Stimulated activated naive CD4-positive, alpha-beta T cell treated with Interleukin-2 at 50 U/mL for 16 hours (primary cell): ENCODE measurements at regions not wholly inside any gene's neighbourhood (a gene's known extent, or its start where the extent isn't known, plus 50 kb on each side); places are given as distances from the start of the nearest gene placed in this dataset.
A peak's percentile ranks its signal among the peaks of the same experiment; 100 is the strongest.

ENCODE experiments used
- DNase-seq: peaks from one replicate; lab custom pipeline; 2025; lab: John Stamatoyannopoulos, UW

GRCh38 chr3:111311709-111312235, 230.2 kb upstream of the CD96 start:
- DNase-seq = no peak

GRCh38 chr3:111314181-111314873, 227.7 kb upstream of the CD96 start:
- DNase-seq = no peak

- DNase-seq = no peak
Observed at GRCh38 chr3:111314898-111315297, 227.1 kb upstream of the CD96 start.

- no peak for DNase-seq
Observed at GRCh38 chr3:111315930-111316587, 225.9 kb upstream of the CD96 start.

GRCh38 chr3:111318289-111318688, 223.7 kb upstream of the CD96 start:
- no peak for DNase-seq

GRCh38 chr3:111319598-111319997, 222.4 kb upstream of the CD96 start:
- no peak for DNase-seq

- no peak for DNase-seq
Observed at GRCh38 chr3:111321786-111322185, 220.2 kb upstream of the CD96 start.

GRCh38 chr3:111323019-111323418, 219.0 kb upstream of the CD96 start:
- no peak for DNase-seq

GRCh38 chr3:111324151-111324550, 217.8 kb upstream of the CD96 start:
- no peak for DNase-seq

- DNase-seq = no peak
Observed at GRCh38 chr3:111324645-111325044, 217.4 kb upstream of the CD96 start.

- DNase-seq = no peak
Observed at GRCh38 chr3:111325160-111325718, 216.8 kb upstream of the CD96 start.

- DNase-seq = peak; percentile 5
Observed at GRCh38 chr3:111326144-111326995, 215.6 kb upstream of the CD96 start.

- no peak for DNase-seq
Observed at GRCh38 chr3:111331306-111331705, 210.7 kb upstream of the CD96 start.

- no peak for DNase-seq
Observed at GRCh38 chr3:111331912-111332311, 210.1 kb upstream of the CD96 start.

- no peak for DNase-seq
Observed at GRCh38 chr3:111332488-111333080, 209.4 kb upstream of the CD96 start.

- no peak for DNase-seq
Observed at GRCh38 chr3:111333642-111334041, 208.4 kb upstream of the CD96 start.

GRCh38 chr3:111335512-111336303, 206.3 kb upstream of the CD96 start:
- DNase-seq = no peak

- DNase-seq = no peak
Observed at GRCh38 chr3:111336511-111336910, 205.5 kb upstream of the CD96 start.

GRCh38 chr3:111338059-111338698, 203.8 kb upstream of the CD96 start:
- DNase-seq = peak; percentile 4

GRCh38 chr3:111339017-111339416, 203.0 kb upstream of the CD96 start:
- DNase-seq = no peak

- no peak for DNase-seq
Observed at GRCh38 chr3:111351334-111351733, 190.7 kb upstream of the CD96 start.
